Stimulated activated CD4-positive, alpha-beta T cell treated with anti-CD3 and anti-CD28 coated beads, Interleukin-4, amount 100 ng/mL, for 48 hours (primary cell): ENCODE measurements at regions not wholly inside any gene's neighbourhood (a gene's known extent, or its start where the extent isn't known, plus 50 kb on each side); places are given as distances from the start of the nearest gene placed in this dataset.

ENCODE experiments used
- DNase-seq, 2 donors: peaks; one replicate each; pipeline ENCODE4 v3.0.0-alpha.2; 2020; ENCODE audit warnings: low read depth in 2 of 2

DNA sequence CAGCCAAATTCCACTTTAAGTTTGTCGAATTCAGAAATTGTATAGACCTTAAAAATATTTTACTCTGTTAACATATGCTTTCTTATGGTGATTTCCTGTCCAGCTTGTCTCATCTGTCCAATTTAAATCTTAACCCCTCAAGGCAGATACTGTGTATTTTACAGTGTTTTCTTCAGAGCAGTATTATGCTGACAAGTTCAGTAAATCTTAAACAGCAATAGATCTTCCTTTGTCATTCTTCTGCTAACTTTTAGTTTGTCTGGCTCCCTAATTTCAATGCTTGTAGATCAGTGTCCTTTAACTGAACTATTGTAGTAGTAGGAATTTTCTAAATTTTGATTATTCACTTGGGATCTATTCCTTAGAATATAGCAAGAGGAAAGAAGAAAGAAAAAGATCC is 52.8 kb upstream of the MEIS1 start:
- DNase-seq: no peak

DNA sequence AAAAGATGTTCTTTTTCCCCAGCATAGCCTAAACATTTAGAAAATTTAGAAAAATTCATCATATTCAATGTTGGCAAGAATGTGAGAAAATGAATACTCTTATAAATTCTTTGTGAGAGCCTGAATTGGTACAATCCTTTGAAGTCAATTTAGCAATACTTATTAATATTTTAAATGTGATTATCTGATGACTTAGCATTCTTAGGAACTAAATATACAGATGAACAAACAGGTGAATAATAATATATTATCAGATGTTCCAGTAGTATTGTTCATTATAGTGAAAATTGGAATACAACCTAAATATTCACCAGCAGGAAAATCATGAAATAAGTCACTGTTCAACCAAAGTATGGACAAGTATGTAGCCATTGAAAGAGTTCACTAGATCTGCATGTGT is 55.5 kb upstream of the MEIS1 start:
- no peak for DNase-seq

DNA sequence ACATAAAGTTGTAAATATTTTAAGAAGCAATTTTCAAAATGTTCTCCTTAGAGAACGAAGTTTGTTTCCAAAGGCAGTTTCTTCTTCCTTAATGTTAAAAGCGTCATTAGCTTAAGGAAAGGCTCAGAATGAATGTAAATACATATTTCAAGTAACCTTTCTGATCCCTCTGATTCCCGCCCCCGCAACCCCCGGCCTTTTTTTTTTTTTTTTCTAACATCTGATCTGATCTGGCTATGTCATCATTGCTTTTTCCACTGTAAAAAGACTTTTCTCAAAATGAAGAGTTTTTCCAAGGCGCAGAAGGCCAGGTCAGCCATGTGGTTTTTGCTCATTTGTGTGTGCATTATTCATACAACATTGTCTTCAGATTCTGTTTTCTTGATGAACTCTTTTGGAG is 57.1 kb upstream of the MEIS1 start:
- DNase-seq: no peak

DNA sequence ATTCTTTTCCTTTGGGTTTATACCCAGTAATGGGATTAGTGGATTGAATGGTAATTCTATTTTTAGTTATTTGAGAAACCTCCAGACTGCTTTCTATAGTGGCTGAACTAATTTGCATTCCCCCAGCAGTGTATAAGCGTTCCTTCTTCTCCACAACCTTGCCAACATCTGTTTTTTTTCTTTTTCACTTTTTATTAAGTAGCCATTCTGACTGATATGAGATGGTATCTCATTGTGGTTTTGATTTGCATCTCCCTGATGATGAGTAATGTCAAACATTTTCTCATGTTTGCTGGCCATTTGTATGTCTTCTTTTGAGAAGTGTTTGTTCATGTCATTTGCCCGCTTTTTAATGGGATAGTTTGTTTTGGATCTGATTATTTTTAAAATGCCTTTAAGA is 64.1 kb upstream of the MEIS1 start:
- DNase-seq: no peak

DNA sequence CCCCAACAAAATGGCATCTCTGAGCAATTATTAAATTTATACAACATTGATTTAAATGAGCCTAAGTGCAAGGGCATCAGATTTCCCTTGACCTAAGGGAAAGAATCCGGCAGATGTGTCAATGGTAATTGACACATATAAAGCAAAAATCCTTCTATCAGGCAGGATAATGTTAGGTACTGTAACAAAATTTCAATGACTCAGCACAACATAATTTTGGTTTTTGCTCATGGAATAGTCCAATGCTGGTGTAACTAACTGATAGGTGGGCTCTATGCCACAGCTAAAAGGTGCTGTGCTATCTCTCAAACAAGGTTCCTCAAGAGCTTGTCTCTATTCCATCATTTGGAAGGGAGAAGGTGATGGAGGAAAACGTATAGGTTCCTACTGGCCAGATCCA is 68.3 kb upstream of the MEIS1 start:
- no peak for DNase-seq

DNA sequence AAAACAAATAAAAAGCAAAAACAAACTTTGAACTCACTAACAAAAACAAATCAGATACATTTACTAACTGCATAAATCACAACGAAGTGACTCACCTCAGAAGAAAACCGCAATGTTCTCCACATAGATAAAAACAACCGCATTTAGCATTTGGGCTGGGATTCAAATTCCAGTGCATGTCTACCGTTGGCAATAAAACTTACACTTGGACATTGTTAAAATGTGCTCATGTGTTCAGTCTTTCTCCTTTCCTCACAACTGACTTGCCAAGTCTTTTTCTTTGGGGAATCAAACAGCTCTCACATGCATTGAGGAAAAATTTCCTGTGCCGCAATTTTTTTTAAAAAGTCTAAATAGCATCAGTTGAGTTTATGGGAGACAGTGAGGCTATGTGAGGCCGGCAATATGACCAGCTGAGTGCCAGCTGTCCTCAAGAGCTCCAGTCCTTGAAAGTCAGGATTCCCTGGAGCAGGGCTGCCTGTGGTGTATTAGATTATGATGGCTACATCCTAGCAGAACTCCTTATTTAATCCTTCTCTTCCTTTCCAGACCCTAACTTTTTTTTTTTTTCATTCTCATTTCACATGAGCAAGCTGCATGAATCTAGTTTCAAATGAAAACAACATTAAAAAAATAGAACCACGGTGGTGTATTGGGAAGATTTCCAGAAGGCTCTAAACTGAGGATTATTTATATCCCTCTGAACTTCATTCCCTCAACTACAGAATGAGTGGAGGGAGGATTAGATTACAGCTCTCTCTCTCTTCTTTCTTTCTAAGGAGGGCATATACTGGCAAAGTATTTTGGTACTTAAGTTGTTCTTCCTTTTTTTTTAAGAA is 70.2 kb upstream of the MEIS1 start:
- DNase-seq: no peak

DNA sequence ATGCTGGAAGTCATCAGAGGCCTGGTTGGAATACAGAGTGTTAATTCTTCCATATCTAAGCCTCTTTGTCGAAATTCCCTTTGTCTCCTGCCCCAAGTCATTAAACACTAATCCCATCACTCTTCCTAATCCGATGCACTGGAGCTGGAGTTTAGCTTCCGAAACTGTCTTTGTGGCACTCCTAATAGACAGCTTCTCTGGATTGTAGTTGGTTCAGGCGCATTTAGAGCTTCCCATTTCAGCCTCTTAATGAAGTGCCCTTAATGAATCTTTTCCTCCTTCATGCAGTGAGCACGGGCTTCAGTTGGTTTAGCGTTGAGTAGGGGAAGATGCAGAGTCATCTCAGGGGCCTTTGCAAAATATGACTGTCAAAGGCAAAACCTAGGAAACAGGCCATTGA is 72.2 kb upstream of the MEIS1 start:
- no peak for DNase-seq

DNA sequence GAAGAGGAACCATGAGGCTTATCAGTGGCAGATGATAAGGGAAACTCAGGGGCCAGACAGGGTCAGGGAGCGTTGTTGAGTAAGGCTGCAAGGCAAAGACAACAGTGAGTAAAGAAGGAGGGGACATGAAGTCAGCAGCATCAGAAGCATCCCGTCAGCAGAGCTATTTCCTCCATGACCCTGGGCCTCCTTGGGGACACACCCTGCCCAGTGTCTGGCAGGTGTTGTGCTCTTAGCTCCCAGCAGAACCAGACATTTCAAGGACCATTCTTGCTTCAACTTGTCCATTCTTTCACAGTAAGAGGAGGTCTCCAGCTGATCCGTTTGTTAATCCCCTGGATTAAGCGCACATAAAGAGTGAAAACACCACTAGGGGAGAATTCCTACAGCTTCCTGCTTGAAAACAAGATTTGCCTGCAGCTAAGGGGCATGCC is 88.7 kb upstream of the MEIS1 start:
- no peak for DNase-seq

DNA sequence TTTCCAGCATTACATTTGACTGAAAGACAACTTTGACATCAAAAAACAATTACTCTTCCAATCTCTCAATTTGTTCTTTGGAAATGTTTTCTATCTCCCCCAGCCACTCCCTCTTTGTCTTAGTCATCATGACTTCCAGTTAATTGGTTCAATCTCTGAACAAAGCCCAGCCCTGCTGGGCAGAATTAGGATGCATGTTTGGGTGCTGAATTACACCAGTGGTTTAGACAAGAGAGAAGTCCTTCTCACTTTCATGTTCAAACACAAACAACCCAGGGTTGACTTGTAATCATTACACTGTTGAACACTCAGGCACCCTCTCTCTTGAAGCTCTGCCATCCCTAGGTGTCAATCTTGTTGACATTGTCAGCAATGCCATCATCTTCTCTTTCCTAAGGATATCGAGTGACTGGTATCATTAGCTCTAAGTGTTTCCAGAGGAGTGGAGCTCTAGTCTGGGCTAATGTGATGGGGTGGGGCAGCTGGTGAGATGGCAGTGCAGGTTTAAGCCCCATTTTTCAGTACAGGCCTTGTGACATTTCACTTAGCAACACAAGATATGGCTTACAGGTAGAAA is 90.8 kb upstream of the MEIS1 start:
- no peak for DNase-seq

DNA sequence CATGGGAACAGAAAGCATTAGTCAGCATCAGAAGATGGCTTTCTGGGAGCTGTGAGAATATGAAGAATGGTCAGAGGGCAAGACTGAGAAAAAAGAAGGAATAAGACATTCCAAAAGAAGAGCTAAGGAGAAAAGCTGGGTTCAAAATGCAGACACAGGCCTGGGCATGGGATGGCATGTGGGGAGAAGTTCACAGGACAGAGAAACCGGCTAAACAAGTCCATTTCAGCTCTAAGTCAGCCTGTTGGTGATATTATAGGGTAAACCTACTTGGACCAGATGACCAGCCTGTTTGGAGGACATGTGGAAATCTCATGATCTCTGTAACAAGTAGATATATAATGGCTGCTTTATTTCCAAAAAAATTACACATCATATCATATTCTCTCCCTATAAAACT is 91.7 kb upstream of the MEIS1 start:
- no peak for DNase-seq

DNA sequence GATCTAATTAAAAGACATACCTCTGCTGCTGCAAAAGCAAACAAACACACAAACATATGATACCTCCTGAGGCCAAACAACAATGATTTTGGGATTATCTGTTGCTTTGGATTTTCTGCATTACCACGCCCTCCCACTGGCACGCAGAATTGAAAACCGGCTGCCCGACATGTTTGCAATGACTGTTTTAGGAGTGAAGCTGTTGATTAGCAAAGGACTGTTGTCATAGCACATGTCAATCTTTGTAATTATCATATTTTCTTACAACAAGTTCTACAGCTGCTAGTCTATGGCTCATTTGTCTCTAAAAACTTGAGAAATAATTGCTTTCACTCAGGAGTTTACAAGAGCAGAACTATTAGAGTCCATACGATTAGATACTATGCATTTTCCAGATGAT is 94.4 kb upstream of the MEIS1 start:
- DNase-seq: no peak

DNA sequence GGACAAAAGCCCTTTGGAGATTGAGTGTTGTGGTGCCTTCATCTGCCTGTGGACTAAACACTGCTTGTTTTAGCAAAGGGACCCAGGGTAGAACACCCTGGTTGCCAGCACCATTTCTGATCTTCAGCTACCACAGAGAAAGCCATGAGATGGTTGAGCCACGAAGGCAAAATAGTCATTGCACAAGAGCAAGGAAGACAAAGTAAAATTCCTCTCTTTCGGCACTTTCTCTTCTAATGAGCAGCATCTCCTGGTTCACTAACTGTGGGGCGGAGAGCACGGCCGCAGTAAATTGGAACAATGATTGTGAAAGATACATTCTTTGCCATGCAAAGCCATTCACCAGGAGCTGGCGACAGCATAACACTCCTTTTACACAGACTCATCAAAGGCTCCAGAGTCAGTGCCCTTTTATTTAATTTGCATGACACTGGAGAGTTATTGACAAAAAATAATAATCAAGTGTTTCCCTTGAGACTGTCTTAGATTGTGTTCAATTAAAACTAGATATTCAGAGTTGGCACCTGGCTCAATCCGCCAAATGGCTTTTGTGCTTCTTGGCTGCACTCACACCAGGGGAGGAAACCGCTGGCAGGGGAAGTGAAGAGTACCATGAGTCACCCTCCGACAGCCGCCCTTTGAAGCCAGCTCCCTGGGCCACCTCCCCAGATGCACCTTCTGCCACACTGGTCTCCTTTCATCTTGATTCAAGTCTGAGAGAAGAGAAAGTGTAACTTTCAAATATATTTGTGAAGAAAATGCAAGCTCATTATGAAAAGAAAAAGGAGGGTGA is 100.5 kb upstream of the MEIS1 start:
- DNase-seq: no peak

DNA sequence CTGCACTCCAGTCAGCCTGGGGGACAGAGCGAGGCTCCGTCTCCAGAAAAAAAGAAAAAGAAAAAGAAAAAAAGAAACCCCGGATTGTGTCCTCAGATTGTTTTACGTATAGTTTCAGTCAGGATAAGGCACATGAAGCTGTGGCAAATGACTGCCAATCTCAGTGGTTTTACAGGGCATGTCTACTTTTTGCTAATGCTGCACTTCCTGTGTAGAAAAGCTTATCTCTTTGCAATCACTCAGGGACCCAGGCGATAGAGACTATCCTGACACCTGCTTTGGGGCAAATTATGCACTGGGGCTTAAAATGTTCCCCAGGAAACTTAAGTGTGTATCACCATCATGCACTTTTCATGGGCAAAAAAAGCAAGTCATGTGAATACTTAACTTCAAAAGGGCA is 103.7 kb upstream of the MEIS1 start:
- DNase-seq: no peak

DNA sequence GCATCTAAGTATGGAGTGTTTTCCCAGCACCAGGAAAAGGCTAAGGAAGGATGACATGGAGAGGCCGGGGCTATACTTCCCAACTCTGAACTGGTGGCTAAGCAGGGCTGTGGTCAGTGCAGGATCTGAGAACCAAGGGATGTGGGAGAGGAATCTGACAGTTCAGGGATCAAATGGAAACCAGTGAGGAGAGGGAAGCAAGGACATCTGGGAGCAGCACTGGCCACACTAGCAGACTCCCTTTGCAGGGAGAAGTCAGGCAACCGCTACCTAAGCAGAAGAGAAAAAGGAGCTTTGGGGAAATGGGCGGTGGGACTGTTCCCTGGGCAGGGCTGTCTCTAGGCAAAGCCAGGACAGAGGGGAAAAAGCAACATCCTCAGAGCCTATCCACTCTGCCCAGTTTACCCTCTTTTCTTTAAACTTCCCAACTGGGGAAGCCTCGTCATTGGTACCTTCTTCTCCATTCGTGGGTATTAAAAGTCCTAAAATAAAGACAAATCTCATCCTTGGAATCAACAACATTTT is 105.8 kb upstream of the MEIS1 start:
- no peak for DNase-seq

DNA sequence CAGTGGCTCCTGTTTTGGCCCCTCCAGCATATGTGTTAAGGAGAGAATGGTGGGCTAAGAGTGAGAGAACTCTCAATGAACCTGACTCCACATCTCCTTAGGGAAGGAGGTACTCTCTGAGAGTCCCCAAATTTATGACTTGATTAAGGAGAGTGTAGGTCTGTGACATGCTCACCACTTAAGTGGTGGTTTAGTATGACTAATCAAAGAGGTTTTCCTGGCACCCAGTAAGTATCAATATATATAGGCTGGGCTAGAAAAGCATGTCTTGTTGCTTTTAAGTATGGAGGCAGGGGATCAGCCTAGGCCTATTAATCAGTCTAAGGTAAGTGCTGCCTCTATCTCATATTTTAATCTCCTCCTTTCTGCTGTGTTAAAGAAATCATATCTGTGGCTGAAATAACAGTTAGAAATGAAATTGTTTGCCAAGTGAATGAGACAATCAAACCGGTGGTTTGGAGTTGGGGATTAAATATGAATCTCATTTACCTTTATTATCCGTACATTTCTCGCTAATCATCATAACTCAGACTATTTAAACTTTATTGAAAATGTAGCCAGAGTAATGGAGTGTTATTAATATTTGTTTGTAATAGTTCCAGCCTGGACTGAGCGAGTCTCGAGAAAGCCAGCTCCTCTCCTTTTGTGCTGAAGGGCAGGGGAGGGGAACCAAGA is 107.7 kb upstream of the MEIS1 start:
- no peak for DNase-seq

DNA sequence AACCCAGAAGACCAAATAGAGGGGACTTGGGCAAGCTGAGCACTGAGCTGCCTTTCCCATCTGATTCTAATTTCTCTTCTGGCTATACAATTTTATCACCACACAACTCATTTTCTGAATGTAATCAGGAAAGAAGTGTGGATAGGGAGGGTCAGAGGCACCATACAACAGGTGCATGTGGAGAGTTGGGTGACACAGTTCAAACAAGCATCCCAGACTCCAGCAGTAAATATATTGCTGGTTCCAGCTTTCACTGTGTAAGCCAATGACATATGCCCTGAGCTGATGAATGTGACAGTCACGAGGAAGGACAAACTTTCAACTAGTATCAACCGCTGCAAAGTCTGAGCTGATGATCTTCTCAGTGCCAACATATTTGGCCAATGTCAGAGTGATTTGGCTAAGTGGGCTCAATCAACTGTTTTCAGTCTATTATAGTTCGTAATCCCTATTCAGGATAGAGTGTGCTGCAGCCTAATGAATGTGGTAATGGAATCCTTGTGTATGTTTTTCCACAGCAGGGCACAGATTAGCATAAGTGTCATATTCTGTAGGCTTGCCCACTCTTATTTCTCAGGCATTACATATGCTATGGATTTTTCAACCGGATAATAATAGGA is 109.9 kb upstream of the MEIS1 start:
- DNase-seq: no peak

DNA sequence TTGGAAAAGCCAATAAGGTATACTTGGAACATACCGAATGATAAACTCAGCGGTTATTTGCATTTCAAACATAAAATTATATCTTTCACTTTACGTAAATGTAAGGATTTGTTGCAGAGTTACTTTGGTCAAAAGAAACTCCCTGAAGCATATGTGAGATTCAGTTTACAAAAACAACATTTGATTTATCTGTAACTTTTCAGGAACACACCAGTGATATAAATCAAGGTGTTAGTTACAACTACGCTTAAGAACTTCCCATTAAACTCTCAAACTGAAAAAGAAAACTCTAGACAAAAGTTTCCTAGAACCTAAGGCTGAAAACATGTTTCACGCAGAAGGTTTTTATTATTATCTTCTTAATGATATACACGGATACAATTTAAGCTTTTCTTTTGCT is 110.6 kb upstream of the MEIS1 start:
- no peak for DNase-seq

DNA sequence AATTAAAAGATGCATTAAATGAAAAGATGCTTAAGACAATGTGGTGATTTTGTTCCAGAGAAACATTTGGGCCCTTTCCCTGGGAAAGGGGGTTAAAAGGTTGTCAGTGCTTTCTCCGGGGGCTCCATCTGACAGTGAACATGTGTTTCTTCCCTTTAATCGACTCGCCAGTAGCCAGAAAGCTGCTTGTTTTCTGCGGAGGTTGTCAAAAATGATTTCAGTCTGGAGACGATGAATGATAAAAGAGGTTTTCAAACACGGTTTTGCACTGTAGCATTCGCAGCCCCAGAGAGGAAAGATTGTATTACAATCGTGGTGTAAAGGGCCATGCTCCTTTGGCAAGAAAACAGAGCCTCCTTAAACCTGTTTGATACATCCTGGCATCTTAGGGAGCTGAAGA is 111.5 kb upstream of the MEIS1 start:
- DNase-seq: no peak

DNA sequence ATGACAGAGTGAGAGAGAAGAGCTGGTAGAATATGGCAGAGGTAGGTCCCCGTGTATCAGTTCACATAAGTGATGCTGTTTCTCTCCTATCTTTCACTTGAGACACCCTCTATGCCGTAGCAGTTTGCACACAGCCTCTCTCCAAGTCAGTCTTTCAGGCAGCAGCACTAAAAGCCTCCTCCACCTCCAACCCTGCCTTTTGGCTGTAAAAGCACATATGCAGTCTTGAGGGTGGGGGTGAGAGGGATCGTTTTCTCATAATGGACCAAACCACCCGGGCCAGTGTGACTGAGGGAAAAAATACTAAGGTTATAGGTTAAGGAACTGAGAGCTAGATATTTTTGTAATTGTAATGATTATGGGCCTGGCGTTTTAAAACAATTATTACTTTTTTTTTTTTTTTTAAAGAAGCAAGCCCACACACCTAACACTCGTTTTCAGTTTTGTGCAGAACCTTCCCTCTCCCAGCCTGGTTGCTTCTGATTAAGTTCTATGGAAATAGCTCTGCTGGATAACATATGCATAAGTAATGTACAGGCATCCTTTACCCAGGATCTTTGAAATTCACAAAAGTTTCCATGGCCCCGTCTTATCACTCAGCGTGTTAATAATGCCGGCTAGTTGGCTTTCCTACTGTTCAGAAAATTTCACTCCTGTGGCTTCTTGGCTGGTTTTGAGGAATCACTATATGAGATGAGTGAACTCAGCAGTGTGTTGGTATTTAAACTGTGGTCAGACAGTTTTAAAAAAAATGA is 112.2 kb upstream of the MEIS1 start:
- DNase-seq: no peak

DNA sequence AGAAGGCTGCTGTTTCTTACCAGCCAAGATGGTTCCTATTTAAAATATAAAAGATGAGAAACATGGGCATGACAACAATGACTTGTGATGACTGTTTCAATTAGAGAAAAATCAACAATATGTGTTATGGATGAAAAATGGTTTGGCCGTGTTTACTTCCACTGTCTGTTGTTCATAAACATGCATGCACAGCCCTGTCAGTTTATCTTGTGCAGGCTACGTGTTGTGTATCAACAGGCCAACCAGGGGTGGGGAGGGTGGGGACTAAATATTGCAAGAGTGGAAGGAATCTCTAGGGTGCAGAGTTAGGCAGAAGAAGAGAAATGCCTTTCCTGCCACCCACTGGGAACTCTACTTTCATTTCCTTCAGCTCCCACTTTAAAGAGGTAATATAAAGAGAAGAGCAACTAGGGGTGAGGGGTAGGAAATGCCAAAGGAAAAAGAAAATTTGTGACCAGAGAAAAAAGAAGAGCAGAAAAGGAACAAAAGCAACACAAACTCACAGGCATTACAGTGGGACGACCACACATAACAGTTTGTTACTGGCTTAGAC is 116.8 kb upstream of the MEIS1 start:
- no peak for DNase-seq
